Activated CD8-positive, alpha-beta T cell treated with anti-CD3 and anti-CD28 coated beads for 36 hours (primary cell): ENCODE measurements at regions not wholly inside any gene's neighbourhood (a gene's known extent, or its start where the extent isn't known, plus 50 kb on each side); places are given as distances from the start of the nearest gene placed in this dataset.

Experiments
- ATAC-seq: fragments of 200-7000 bp; cut with Tn5 transposase; one replicate; pipeline ENCODE4 v1.10.0; 2021; ENCODE audit warnings: mild to moderate bottlenecking, moderate library complexity
- CTCF ChIA-PET: fragments of 350-600 bp; sonication (Branson Sonifier 250); formaldehyde crosslinking; loops from one replicate; lab custom pipeline; 2021; ENCODE audit warnings: antibody characterized with exemption; lab: Charles Lee
- POLR2A ChIA-PET: fragments of 350-600 bp; sonication (Branson Sonifier 250); formaldehyde crosslinking; loops from one replicate; lab custom pipeline; 2021; ENCODE audit warnings: antibody characterized with exemption; lab: Charles Lee
- DNase-seq: peaks from one replicate; pipeline ENCODE4 v3.0.0-alpha.2; 2020
- H3K27ac Mint-ChIP-seq: one replicate; pipeline ENCODE4 v1.8.0; 2021; ENCODE audit warnings: mild to moderate bottlenecking, mixed read lengths
- H3K27me3 Mint-ChIP-seq: one replicate; pipeline ENCODE4 v1.8.0; 2021; ENCODE audit warnings: mixed read lengths
- H3K36me3 Mint-ChIP-seq: one replicate; pipeline ENCODE4 v1.8.0; 2021; ENCODE audit warnings: low read depth, mixed read lengths
- H3K4me1 Mint-ChIP-seq: one replicate; pipeline ENCODE4 v1.8.0; 2021; ENCODE audit warnings: low read depth, mixed read lengths
- H3K4me3 Mint-ChIP-seq: one replicate; pipeline ENCODE4 v1.8.0; 2021; ENCODE audit warnings: mild to moderate bottlenecking, moderate library complexity, mixed read lengths
- H3K9me3 Mint-ChIP-seq: one replicate; pipeline ENCODE4 v1.8.0; 2021; ENCODE audit warnings: mixed read lengths
- CTCF ChIP-seq: fragments of 200-600 bp; IDR thresholded peaks from one replicate; pipeline ENCODE4 v1.8.0; 2022; ENCODE audit warnings: antibody characterized with exemption, mild to moderate bottlenecking
- intact Hi-C: fragments of 100-400 bp; cut with micrococcal nuclease; formaldehyde crosslinking; loops from one replicate; pipeline ENCODE4 v1.10.0; 2022

DNA sequence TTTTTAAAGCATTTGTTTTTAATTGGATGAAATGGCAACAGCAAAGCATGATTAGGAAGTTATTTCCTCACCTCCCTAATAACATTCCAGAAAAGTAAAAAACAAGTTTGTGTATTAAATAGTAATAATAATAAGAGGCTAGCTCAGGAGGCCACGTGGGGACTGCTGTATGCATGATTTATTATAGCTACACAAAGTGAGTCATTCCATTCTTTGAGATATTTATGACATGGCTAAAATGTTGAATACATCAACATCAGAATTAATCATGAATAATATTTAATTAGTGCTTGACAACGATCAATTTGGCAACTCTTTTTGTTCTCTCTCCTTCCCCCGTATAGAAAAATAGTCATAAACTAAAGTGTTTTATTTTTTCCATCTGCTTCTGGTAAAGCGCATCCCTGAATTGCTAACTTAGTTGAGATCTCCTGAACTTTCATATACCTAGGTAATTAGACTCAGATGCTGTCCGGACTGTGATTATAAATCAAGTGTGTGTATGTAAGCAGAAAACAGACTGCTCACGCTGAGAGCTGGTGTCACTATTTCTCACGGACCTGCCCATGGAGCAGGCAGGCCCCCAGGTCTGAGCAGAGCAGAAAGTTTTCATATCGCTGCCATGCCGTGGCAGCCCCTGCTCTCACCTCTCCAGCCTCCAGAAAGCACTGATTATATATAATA, 125.7 kb downstream of the WT1 start:
- Mint-ChIP-seq H3K36me3 (no peaks in the 10 kb centered on the region), H3K9me3 (no peaks in the 10 kb centered on the region), H3K4me1 (no peaks in the 10 kb centered on the region), H3K27me3 (peaks cover 8% of the 10 kb centered on the region), H3K4me3 (no peak overlapping the region), H3K27ac (no peak overlapping the region)
- ChIA-PET CTCF (no interaction called here), POLR2A (interaction anchor here (0.6 to 0.7 kb wide), 2 partner anchors 62 to 248 kb away, joined by 3 read pairs; no protein-coding TSS in a partner anchor)
- TF ChIP-seq CTCF: no peak
- no peak for ATAC-seq
- DNase-seq: no peak
- intact Hi-C loops: no loop called here

DNA sequence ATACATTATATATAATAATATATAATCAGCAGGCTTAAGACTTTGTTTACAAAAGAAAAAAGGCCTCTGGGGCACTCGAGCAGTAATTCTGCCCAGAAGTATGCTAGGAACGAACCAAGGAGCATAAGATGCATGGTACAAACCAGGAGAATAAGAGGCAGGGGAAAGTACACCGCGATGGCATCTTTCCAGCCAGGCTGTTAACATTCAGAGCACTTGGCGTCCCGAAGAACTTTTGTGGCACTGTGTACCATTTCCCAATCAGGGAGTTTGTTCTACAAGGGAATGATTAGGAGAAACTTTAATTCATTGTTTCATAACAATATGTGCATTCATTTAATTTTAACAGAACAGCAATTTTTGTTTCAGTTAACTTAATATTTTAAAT, 125.1 kb downstream of the WT1 start:
- H3K27me3 Mint-ChIP-seq: peaks cover 8% of the 10 kb centered on the region
- POLR2A ChIA-PET: no interaction called here
- no peaks in the 10 kb centered on the region for H3K4me1 Mint-ChIP-seq
- ATAC-seq: no peak
- no peak overlapping the region for H3K27ac Mint-ChIP-seq
- H3K9me3 Mint-ChIP-seq: no peaks in the 10 kb centered on the region
- no peak for TF ChIP-seq CTCF
- CTCF ChIA-PET: no interaction called here
- no peaks in the 10 kb centered on the region for H3K36me3 Mint-ChIP-seq
- no peak overlapping the region for H3K4me3 Mint-ChIP-seq
- intact Hi-C loops: no loop called here
- no peak for DNase-seq

GRCh38 chr11:32311346-32312065, 123.8 kb downstream of the WT1 start:
- intact Hi-C loops: no loop called here
- ChIA-PET POLR2A (no interaction called here), CTCF (interaction anchor here (0.7 to 2.3 kb wide), 4 partner anchors 12 to 32 kb away, joined by 3 to 6 read pairs (median 3); no protein-coding TSS in a partner anchor)
- H3K9me3 Mint-ChIP-seq: no peaks in the 10 kb centered on the region
- H3K4me1 Mint-ChIP-seq: no peaks in the 10 kb centered on the region
- TF ChIP-seq CTCF: no peak
- no peaks in the 10 kb centered on the region for H3K36me3 Mint-ChIP-seq
- no peak overlapping the region for H3K4me3 Mint-ChIP-seq
- H3K27me3 Mint-ChIP-seq: peaks cover 8% of the 10 kb centered on the region
- DNase-seq: no peak
- H3K27ac Mint-ChIP-seq: no peak overlapping the region
- no peak for ATAC-seq

- POLR2A ChIA-PET: no interaction called here
- DNase-seq (no peak), ATAC-seq (no peak)
- H3K27me3 Mint-ChIP-seq: peaks cover 8% of the 10 kb centered on the region
- no peak overlapping the region for H3K27ac Mint-ChIP-seq
- peaks cover 2% of the 10 kb centered on the region for H3K4me1 Mint-ChIP-seq
- no peak overlapping the region for H3K4me3 Mint-ChIP-seq
- CTCF ChIA-PET: interaction anchor here (1.1 to 3.5 kb wide), 8 partner anchors 8 to 137 kb away, joined by 3 to 14 read pairs (median 5); no protein-coding TSS in a partner anchor
- H3K36me3 Mint-ChIP-seq: no peaks in the 10 kb centered on the region
- TF ChIP-seq CTCF: no peak
- H3K9me3 Mint-ChIP-seq: no peaks in the 10 kb centered on the region
- intact Hi-C loops: no loop called here
Observed at GRCh38 chr11:32312206-32312817, 123.0 kb downstream of the WT1 start.
